HG03460 (cell line): ENCODE measurements at regions not wholly inside any gene's neighbourhood (a gene's known extent, or its start where the extent isn't known, plus 50 kb on each side); places are given as distances from the start of the nearest gene placed in this dataset.
A peak's percentile ranks its signal among the peaks of the same experiment; 100 is the strongest.

ENCODE experiments used
- ATAC-seq: cut with Tn5 transposase; IDR thresholded peaks from one replicate; pipeline ENCODE4 v1.9.1; 2021; ENCODE audit not compliant: unreplicated experiment

DNA sequence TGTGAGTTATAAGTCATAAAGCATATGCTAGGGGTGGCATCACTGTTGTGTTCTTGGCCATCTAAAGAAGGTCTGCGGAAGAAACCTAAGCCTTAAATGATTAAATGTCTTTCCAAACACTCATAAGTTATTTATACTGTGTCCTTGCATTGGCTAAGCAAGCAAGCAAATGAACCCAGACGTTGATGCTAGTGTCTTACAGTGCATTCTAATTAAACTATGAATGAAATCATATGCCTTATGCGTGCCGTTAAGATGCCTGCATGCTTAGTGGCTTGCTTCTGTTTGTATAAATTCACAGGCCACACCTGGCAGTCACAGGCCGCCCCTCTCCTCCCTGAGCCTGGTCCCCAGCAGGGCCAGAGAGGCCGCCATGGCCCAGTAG, 49.9 kb downstream of the RIN2 start:
- ATAC-seq, result no peak

DNA sequence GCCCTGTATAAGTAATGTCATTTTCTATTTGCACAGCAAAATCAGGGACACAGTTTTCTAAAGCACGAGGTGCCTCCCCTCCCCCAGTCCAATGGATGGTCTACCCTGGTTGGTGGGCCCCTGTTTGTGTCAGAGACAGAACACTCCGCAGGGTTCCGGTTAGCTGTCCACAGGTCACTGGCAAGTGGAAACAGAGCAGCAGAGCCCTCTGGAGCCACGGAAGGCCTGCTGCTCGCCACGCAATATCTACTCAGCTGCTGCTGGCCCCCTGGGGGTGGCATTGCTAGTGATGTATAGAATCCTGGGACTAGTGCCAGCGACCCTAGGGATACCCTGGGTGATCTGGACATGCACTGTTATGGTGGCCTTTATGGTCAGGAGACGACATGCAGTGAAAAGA, 50.4 kb downstream of the RIN2 start:
- ATAC-seq, result no peak

DNA sequence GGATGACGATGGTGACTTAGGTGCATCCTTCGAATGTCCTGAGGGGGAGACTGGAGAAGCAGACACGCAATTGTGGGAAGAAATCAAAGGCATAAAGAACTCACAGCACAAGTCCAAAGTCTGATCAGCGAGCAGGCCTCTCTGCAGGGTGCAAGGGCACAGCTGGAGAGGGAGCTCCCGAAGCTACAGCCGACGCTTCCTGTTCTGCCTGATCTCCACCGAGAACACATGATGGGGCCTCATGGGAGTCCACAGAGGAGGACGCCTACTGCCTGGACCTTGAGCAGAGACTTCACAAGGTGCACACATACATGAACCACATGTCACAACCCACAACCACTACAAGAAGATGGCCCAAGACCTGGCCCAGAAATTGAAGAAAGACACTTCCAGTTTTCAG, 51.4 kb downstream of the RIN2 start:
- no peak for ATAC-seq

GRCh38 chr20:19811231-19811630, 53.2 kb downstream of the RIN2 start:
- no peak for ATAC-seq

GRCh38 chr20:19812056-19812455, 54.0 kb downstream of the RIN2 start:
- no peak for ATAC-seq

DNA sequence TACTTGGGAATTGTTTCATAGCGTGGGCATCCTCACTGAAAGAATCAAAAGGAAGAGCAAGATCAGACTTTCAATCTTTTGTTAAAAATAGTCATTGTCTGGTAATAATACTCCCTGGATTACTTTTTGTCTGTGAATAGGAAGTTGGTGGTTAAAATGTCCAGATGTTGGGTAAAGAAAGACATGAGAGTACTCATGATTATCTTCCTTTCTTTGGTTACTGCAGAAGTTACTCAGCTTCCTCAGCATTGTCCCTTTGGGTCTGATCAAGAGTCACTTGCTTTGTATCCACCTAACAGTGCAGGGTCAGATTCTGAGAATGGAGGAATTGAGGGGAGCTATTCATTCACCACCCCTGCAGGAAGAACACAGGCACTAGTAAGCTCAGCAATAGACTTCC, 54.6 kb downstream of the RIN2 start:
- no peak for ATAC-seq

- ATAC-seq, result no peak
Measured at GRCh38 chr20:19813846-19814640, 56.0 kb downstream of the RIN2 start.

DNA sequence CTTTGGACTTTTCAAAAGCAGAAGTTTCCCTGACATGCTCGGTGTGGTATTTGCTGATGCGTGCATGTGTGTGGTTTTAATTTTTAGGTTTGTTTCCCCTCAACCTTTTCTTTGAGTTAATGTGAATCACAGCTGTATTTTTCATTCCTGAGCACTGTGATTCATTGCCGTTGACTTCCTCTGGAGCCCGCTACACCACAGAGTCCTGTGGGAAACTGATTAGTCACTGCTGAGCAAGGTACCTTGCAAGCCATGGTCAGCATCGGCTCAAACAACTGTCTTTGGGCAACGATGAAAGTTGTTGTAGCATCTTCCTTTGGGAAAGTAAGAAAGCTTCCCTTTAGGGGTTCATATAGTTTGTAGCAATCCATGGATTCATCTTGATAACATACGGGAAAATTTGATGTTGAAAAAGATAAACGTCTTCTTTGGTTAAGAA, 57.5 kb downstream of the RIN2 start:
- ATAC-seq, result no peak

GRCh38 chr20:19816386-19816785, 58.3 kb downstream of the RIN2 start:
- no peak for ATAC-seq

DNA sequence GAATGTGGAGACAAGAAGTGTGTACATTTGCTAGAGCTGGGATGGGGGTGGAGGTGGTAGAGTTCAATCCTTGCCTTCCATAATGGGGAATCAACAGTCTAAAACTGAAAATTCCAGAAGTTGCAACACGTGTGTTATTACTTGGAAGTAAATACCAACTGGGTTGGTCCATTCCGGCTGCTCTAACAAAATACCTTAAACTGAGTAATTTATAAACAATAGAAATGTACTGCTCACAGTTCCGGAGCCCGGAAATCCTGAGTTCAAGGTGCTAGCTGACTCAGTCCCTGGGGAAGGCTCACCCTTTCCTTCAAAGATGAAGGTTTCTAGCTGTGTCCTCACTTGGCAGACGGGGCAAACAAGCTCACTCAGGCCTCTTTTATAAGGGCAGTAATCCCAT, 59.0 kb downstream of the RIN2 start:
- ATAC-seq, result no peak

DNA sequence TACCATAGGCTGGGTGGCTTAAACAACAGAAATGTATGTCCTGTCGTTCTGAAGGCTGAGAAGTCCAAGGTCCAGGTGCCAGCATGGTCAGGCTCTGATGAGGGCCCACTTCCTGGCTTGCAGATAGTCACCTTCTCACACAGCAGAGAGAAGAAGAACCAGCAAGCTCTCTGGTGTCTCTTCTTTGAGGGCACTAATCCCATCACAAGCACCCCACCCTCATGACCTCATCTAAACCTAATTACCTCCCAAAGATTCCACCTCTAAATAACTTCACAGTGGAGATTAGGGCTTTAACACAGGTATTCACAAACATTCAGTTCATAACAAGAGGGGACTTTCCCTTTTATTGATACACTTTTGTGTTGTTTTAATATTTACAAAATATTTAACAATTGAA, 61.1 kb downstream of the RIN2 start:
- no peak for ATAC-seq

- ATAC-seq, result no peak
Measured at GRCh38 chr20:19820555-19821211, 62.6 kb downstream of the RIN2 start.

DNA sequence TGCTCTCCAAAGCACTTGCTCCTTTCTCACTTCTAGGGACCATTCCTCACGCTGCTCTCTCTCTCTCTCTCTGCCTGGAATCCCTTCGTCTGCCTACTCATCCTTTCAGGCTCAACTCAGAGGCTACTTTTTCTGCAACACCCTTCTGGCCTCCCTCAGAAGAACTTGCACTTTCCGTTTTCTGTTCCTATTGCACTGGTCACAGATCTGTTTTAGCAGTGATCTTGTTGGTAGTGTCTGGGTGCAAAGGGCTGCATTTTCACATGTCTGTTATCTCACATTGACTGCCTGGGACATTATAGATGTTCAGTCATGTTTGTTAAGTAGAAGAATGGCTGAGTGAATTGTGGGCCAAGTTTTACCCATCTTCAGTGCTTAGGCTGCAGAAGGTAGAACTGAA, 63.5 kb downstream of the RIN2 start:
- ATAC-seq, result no peak

GRCh38 chr20:19823216-19823615, 65.2 kb downstream of the RIN2 start:
- no peak for ATAC-seq

DNA sequence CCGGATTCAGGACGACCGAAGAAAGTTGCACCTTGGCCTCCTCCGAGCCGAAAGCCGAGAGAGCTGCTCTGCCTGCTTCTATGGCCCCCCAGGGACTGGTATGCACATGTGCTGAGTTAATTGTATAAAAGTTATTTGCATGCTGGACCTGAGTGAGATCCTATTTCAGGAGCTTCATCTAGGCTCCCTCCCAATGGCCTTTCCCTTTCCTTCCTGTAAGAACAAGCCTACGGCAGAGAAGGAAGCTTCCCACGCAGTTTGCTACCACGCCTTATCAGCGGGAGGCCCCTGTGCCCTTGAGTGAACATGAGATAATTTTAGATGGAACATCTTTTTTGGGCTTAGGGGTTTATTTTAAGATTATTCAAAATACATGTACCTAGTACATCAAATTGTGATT, 65.9 kb downstream of the RIN2 start:
- no peak for ATAC-seq

GRCh38 chr20:19824861-19825260, 66.8 kb downstream of the RIN2 start:
- no peak for ATAC-seq

GRCh38 chr20:19826179-19826914, 68.3 kb downstream of the RIN2 start:
- ATAC-seq, result no peak

DNA sequence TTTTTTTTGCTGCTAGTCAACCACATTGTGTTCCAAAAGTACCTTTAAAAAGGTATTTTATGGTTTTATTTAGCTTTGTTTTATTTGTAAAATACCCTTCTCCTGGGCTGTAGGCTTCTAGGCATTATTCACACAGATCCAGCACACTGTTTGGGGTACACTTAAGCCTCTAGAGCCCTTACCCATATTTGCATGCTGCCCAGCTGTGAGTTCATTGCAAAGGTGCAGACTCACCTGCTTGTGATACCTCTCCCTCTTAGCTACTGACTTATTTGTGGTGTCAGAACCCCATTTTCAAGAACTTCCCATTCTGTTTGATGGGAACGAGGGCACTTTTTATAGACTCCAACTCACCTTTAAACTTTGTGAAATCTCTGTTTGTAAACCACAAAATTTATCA, 69.8 kb downstream of the RIN2 start:
- peak; percentile 23 for ATAC-seq

- ATAC-seq, result peak; percentile 88
Measured at GRCh38 chr20:19828232-19828631, 70.2 kb downstream of the RIN2 start.

GRCh38 chr20:19830211-19830785, 72.2 kb downstream of the RIN2 start:
- no peak for ATAC-seq

DNA sequence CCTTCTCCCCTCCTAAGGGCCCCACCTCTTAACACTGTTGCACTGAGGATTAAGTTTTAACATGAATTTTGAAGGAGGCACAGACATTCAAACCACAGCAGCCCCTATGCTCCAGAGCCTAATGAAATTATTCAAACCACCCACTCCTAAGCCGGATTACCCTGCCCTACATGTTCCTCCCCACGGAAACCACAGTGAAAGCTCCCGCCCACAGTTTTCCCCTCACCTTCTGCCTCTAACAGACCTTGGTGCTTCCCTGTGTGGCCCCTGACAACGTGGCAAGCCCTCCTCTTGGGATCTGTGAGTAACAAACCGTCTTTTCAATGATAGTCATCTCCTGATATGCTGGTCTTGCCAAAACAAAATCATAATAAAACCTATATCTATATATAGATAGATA, 74.8 kb downstream of the RIN2 start:
- ATAC-seq, result no peak

GRCh38 chr20:19833395-19833794, 75.3 kb downstream of the RIN2 start:
- no peak for ATAC-seq
